Neural cell (in vitro differentiated cells): ENCODE measurements at regions not wholly inside any gene's neighbourhood (a gene's known extent, or its start where the extent isn't known, plus 50 kb on each side); places are given as distances from the start of the nearest gene placed in this dataset.

Experiments
- MXI1 ChIP-seq: fragments of 450-650 bp; conservative IDR thresholded peaks from 2 replicates; pipeline ENCODE4 v1.6.1; 2014; ENCODE audit warnings: antibody characterized with exemption, mild to moderate bottlenecking; ENCODE audit not compliant: poor library complexity, severe bottlenecking
- POLR2AphosphoS5 ChIP-seq: IDR thresholded peaks from 2 replicates; pipeline ENCODE4 v1.6.1; 2012
- TF ChIP-seq, protein P1 (sequence below): fragments of 450-650 bp; IDR thresholded peaks from 2 replicates; pipeline ENCODE4 v1.5.1; 2014; ENCODE audit warnings: antibody characterized with exemption, mild to moderate bottlenecking, moderate library complexity; ENCODE audit not compliant: poor library complexity, severe bottlenecking

DNA sequence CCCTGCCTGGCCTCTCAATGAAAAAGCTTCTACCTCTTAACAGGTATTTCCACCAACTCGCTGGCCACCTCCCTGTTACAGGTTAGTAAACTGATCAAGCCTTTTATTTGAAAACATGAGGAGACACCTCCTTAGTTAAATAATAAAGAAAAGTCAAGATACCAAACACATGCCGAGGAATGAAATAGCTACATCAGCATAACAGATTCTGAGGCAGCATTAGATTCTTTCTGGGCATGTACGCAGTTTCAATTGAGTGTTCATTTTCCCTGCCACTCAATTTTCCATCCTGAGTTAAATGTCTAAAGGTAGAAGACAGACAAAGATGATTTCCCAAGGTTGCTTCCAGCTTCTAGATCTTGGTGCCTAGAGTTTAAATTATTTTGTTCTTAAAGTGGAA is 250.5 kb upstream of the LRTM1 start:
- TF ChIP-seq POLR2AphosphoS5 (no peak), MXI1 (no peak)
- TF ChIP-seq, protein P1, sequence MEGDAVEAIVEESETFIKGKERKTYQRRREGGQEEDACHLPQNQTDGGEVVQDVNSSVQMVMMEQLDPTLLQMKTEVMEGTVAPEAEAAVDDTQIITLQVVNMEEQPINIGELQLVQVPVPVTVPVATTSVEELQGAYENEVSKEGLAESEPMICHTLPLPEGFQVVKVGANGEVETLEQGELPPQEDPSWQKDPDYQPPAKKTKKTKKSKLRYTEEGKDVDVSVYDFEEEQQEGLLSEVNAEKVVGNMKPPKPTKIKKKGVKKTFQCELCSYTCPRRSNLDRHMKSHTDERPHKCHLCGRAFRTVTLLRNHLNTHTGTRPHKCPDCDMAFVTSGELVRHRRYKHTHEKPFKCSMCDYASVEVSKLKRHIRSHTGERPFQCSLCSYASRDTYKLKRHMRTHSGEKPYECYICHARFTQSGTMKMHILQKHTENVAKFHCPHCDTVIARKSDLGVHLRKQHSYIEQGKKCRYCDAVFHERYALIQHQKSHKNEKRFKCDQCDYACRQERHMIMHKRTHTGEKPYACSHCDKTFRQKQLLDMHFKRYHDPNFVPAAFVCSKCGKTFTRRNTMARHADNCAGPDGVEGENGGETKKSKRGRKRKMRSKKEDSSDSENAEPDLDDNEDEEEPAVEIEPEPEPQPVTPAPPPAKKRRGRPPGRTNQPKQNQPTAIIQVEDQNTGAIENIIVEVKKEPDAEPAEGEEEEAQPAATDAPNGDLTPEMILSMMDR, result no peak
